Liver (tissue), 7 donors: ENCODE measurements at regions not wholly inside any gene's neighbourhood (a gene's known extent, or its start where the extent isn't known, plus 50 kb on each side); places are given as distances from the start of the nearest gene placed in this dataset.

Experiments used
- DNase-seq: peaks from one replicate; pipeline ENCODE4 v3.0.0-alpha.2; 2017; ENCODE audit warnings: low spot score
- H3K27ac ChIP-seq, 2 donors: one replicate each; pipeline ENCODE4 v1.7.0; 2013; ENCODE audit warnings: inconsistent platforms in 2 of 2, low read length in 2 of 2, control low read depth in 1 of 2, low read depth in 1 of 2, mild to moderate bottlenecking in 1 of 2
- H3K27me3 ChIP-seq, 4 donors: one replicate each; pipeline versions ENCODE4 v1.6.1 to v1.7.0; 2013; ENCODE audit warnings: low read length in 3 of 4, inconsistent platforms in 1 of 4, mild to moderate bottlenecking in 1 of 4, moderate library complexity in 1 of 4; ENCODE audit not compliant: control insufficient read depth in 4 of 4, insufficient read depth in 4 of 4
- H3K36me3 ChIP-seq, 4 donors: one replicate each; pipeline versions ENCODE4 v1.6.1 to v1.7.0; 2013; ENCODE audit warnings: low read length in 3 of 4, mild to moderate bottlenecking in 3 of 4, low read depth in 1 of 4, moderate library complexity in 1 of 4; ENCODE audit not compliant: control insufficient read depth in 4 of 4, insufficient read depth in 3 of 4
- H3K4me1 ChIP-seq, 4 donors: one replicate each; pipeline versions ENCODE4 v1.6.1 to v1.7.0; 2013; ENCODE audit warnings: low read length in 3 of 4, mild to moderate bottlenecking in 3 of 4, moderate library complexity in 1 of 4; ENCODE audit not compliant: control insufficient read depth in 4 of 4, insufficient read depth in 4 of 4
- H3K4me3 ChIP-seq, 3 donors: one replicate each; pipeline versions ENCODE4 v1.6.1 to v1.7.0; 2013; ENCODE audit warnings: low read length in 3 of 3, control low read depth in 1 of 3, low read depth in 1 of 3, mild to moderate bottlenecking in 1 of 3
- H3K9ac ChIP-seq, 2 donors: one replicate each; pipeline ENCODE4 v1.7.0; 2013; ENCODE audit warnings: low read length in 2 of 2, mild to moderate bottlenecking in 2 of 2, moderate library complexity in 2 of 2, control low read depth in 1 of 2, low read depth in 1 of 2
- H3K9me3 ChIP-seq, 4 donors: one replicate each; pipeline versions ENCODE4 v1.6.1 to v1.7.0; 2013; ENCODE audit warnings: low read length in 3 of 4; ENCODE audit not compliant: control insufficient read depth in 4 of 4
- ATF3 ChIP-seq: IDR thresholded peaks from 2 replicates; pipeline ENCODE4 v1.6.1; 2016; ENCODE audit warnings: antibody characterized with exemption
- EGR1 ChIP-seq, 2 donors: IDR thresholded peaks; 2 replicates each; pipeline ENCODE4 v1.6.1; 2016 to 2018; ENCODE audit warnings: antibody characterized with exemption in 2 of 2, low read depth in 2 of 2
- FOXA1 ChIP-seq: IDR thresholded peaks from 2 replicates; pipeline ENCODE4 v1.6.1; 2016; ENCODE audit warnings: antibody characterized with exemption
- FOXA2 ChIP-seq: IDR thresholded peaks from 2 replicates; pipeline ENCODE4 v1.6.1; 2016; ENCODE audit warnings: antibody characterized with exemption
- GABPA ChIP-seq, 2 donors: IDR thresholded peaks in 1 of 2; conservative IDR thresholded peaks in 1 of 2; 2 replicates each; pipeline ENCODE4 v1.6.1; 2016; ENCODE audit warnings: antibody characterized with exemption in 2 of 2, mild to moderate bottlenecking in 1 of 2, moderate library complexity in 1 of 2
- HNF4A ChIP-seq, 2 donors: conservative IDR thresholded peaks; 2 replicates each; pipeline ENCODE4 v1.6.1; 2016; ENCODE audit warnings: antibody characterized with exemption in 2 of 2, mild to moderate bottlenecking in 2 of 2
- JUND ChIP-seq, 2 donors: IDR thresholded peaks; 2 replicates each; pipeline ENCODE4 v1.6.1; 2016; ENCODE audit warnings: antibody characterized with exemption in 2 of 2
- MAX ChIP-seq: IDR thresholded peaks from 2 replicates; pipeline ENCODE4 v1.6.1; 2016; ENCODE audit warnings: antibody characterized with exemption
- NR2F2 ChIP-seq: IDR thresholded peaks from 2 replicates; pipeline ENCODE4 v1.6.1; 2016; ENCODE audit warnings: antibody characterized with exemption
- RAD21 ChIP-seq, 2 donors: IDR thresholded peaks; 2 replicates each; pipeline ENCODE4 v1.6.1; 2016; ENCODE audit warnings: antibody characterized with exemption in 2 of 2, mild to moderate bottlenecking in 2 of 2
- REST ChIP-seq: IDR thresholded peaks from 2 replicates; pipeline ENCODE4 v1.6.1; 2016; ENCODE audit warnings: antibody characterized with exemption, mild to moderate bottlenecking
- RXRA ChIP-seq, 2 donors: IDR thresholded peaks; 2 replicates each; pipeline ENCODE4 v1.6.1; 2017 to 2018; ENCODE audit warnings: antibody characterized with exemption in 2 of 2, mild to moderate bottlenecking in 1 of 2
- SP1 ChIP-seq: IDR thresholded peaks from 2 replicates; pipeline ENCODE4 v1.6.1; 2018; ENCODE audit warnings: antibody characterized with exemption, mild to moderate bottlenecking
- TAF1 ChIP-seq: conservative IDR thresholded peaks from 2 replicates; pipeline ENCODE4 v1.6.1; 2016; ENCODE audit warnings: antibody characterized with exemption, mild to moderate bottlenecking
- YY1 ChIP-seq: IDR thresholded peaks from 2 replicates; pipeline ENCODE4 v1.6.1; 2016; ENCODE audit warnings: antibody characterized with exemption, mild to moderate bottlenecking
- ZBTB33 ChIP-seq: IDR thresholded peaks from 2 replicates; pipeline ENCODE4 v1.6.1; 2016; ENCODE audit warnings: antibody characterized with exemption
- WGBS: extraction: QIAGEN DNeasy Blood & Tissue Kit; methylation state at CpG from one replicate; pipeline ENCODE4 v1.1.7; 2013; 5-methylcytosine and 5-hydroxymethylcytosine counted together
- donor health status: healthy.
- donor health status: healthy.
- donor health status: healthy.
- donor health status: healthy.

- no peak for DNase-seq
- Histone ChIP-seq H3K9me3 (no peaks in the 10 kb centered on the region), H3K36me3 (no peaks in the 10 kb centered on the region), H3K27ac (no peak overlapping the region), H3K27me3 (no peaks in the 10 kb centered on the region), H3K4me1 (no peaks in the 10 kb centered on the region), H3K4me3 (no peak overlapping the region), H3K9ac (no peak overlapping the region)
- WGBS, result 47% methylated on average over 2 of the region's 2 CpGs
- no peak for TF ChIP-seq YY1
- TF ChIP-seq ZBTB33, result no peak
- no peak for TF ChIP-seq FOXA2
- TF ChIP-seq MAX, result no peak
- TF ChIP-seq REST, result no peak
- no peak for TF ChIP-seq GABPA (IDR thresholded peaks at IDR 0.05 in 1 of 2, conservative IDR thresholded peaks at IDR 0.05 in 1 of 2)
- TF ChIP-seq RXRA (IDR thresholded peaks at IDR 0.05), result no peak
- TF ChIP-seq JUND (IDR thresholded peaks at IDR 0.05), result no peak
- no peak for TF ChIP-seq TAF1
- no peak for TF ChIP-seq EGR1 (IDR thresholded peaks at IDR 0.05; ENCODE audit: low read depth in 2 of 2)
- no peak for TF ChIP-seq FOXA1
- TF ChIP-seq HNF4A (conservative IDR thresholded peaks at IDR 0.05), result no peak
- TF ChIP-seq SP1, result no peak
- TF ChIP-seq RAD21 (IDR thresholded peaks at IDR 0.05), result no peak
- no peak for TF ChIP-seq NR2F2
- TF ChIP-seq ATF3, result no peak
These were observed 336.3 kb upstream of the MAGI2 start for GRCh38 chr7:79789584-79790345.

- peaks cover 0 to 3% (median 0%) of the 10 kb centered on the region in 4 donors for H3K9me3 ChIP-seq
- no peaks in the 10 kb centered on the region for H3K4me1 ChIP-seq
- WGBS, result 64% methylated on average over 3 of the region's 3 CpGs
- no peak overlapping the region for H3K9ac ChIP-seq
- H3K27me3 ChIP-seq, result no peaks in the 10 kb centered on the region
- no peak overlapping the region for H3K4me3 ChIP-seq
- H3K27ac ChIP-seq, result no peak overlapping the region
- H3K36me3 ChIP-seq, result no peaks in the 10 kb centered on the region
- DNase-seq, result no peak
- TF ChIP-seq JUND (IDR thresholded peaks at IDR 0.05) (no peak), SP1 (no peak), FOXA2 (no peak), REST (no peak), ATF3 (no peak), RAD21 (IDR thresholded peaks at IDR 0.05) (no peak), FOXA1 (no peak), TAF1 (no peak), RXRA (IDR thresholded peaks at IDR 0.05) (no peak), EGR1 (IDR thresholded peaks at IDR 0.05; ENCODE audit: low read depth in 2 of 2) (no peak)
These were observed 334.2 kb upstream of the MAGI2 start for GRCh38 chr7:79787623-79788022.
